ENCODE measurements at regions not wholly inside any gene's neighbourhood (a gene's known extent, or its start where the extent isn't known, plus 50 kb on each side); places are given as distances from the start of the nearest gene placed in this dataset.

- H3K27ac ChIP-seq, result no peak overlapping the region
- TF ChIP-seq CTCF (IDR thresholded peaks at IDR 0.05), result no peak
- no peak overlapping the region for H3K4me3 ChIP-seq
- H3K27me3 ChIP-seq, result peaks cover 0 to 27% (median 0%) of the 10 kb centered on the region in 7 donors
- WGBS, 2 donors, result 89 to 97% methylated on average over 3 of the region's 3 CpGs
- no peak for DNase-seq
- H3K9me3 ChIP-seq, result no peaks in the 10 kb centered on the region
- H3K36me3 ChIP-seq, result no peaks in the 10 kb centered on the region
- ATAC-seq, result no peak
- intact Hi-C loops (cut with DNase I), result no loop called here
- no peaks in the 10 kb centered on the region for H3K4me1 ChIP-seq
These were observed 541.7 kb downstream of the BCOR start for GRCh38 chrX:39556056-39556455.

GRCh38 chrX:39559229-39559628, 538.5 kb downstream of the BCOR start:
- Histone ChIP-seq H3K27ac (no peak overlapping the region), H3K4me3 (no peak overlapping the region), H3K36me3 (no peaks in the 10 kb centered on the region), H3K4me1 (no peaks in the 10 kb centered on the region), H3K9me3 (no peaks in the 10 kb centered on the region), H3K27me3 (peaks cover 0 to 18% (median 0%) of the 10 kb centered on the region in 7 donors)
- intact Hi-C loops (cut with DNase I), result no loop called here
- DNase-seq (no peak), ATAC-seq (no peak)
- WGBS, 2 donors, result 90 to 94% methylated on average over 4 of the region's 4 CpGs
- no peak for TF ChIP-seq CTCF (IDR thresholded peaks at IDR 0.05)

GRCh38 chrX:39560271-39560670, 537.5 kb downstream of the BCOR start:
- TF ChIP-seq CTCF (IDR thresholded peaks at IDR 0.05), result no peak
- Histone ChIP-seq H3K27ac (no peak overlapping the region), H3K4me1 (no peaks in the 10 kb centered on the region), H3K36me3 (no peaks in the 10 kb centered on the region), H3K9me3 (no peaks in the 10 kb centered on the region), H3K4me3 (no peak overlapping the region), H3K27me3 (peaks cover 0 to 21% (median 0%) of the 10 kb centered on the region in 7 donors)
- intact Hi-C loops (cut with DNase I), result no loop called here
- WGBS, 2 donors, result 76 to 82% methylated on average over 12 of the region's 12 CpGs
- ATAC-seq (no peak), DNase-seq (no peak)

GRCh38 chrX:39563178-39563577, 534.6 kb downstream of the BCOR start:
- intact Hi-C loops (cut with DNase I), result no loop called here
- Histone ChIP-seq H3K27ac (no peak overlapping the region), H3K9me3 (no peaks in the 10 kb centered on the region), H3K27me3 (peaks cover 0 to 31% (median 0%) of the 10 kb centered on the region in 7 donors), H3K4me3 (no peak overlapping the region), H3K4me1 (no peaks in the 10 kb centered on the region), H3K36me3 (no peaks in the 10 kb centered on the region)
- ATAC-seq (no peak), DNase-seq (no peak)
- no peak for TF ChIP-seq CTCF (IDR thresholded peaks at IDR 0.05)

GRCh38 chrX:39564751-39565150, 533.0 kb downstream of the BCOR start:
- H3K4me1 ChIP-seq, result no peaks in the 10 kb centered on the region
- no peak for ATAC-seq
- H3K27ac ChIP-seq, result no peak overlapping the region
- H3K27me3 ChIP-seq, result peaks cover 0 to 28% (median 0%) of the 10 kb centered on the region in 7 donors
- no peaks in the 10 kb centered on the region for H3K9me3 ChIP-seq
- H3K36me3 ChIP-seq, result no peaks in the 10 kb centered on the region
- no peak for TF ChIP-seq CTCF (IDR thresholded peaks at IDR 0.05)
- no peak for DNase-seq
- intact Hi-C loops (cut with DNase I), result no loop called here
- WGBS, 2 donors, result 88 to 95% methylated on average over 3 of the region's 3 CpGs
- H3K4me3 ChIP-seq, result no peak overlapping the region

Data from heart right ventricle (tissue), 16 donors.